HG03457 (cell line): ENCODE measurements at regions not wholly inside any gene's neighbourhood (a gene's known extent, or its start where the extent isn't known, plus 50 kb on each side); places are given as distances from the start of the nearest gene placed in this dataset.

ENCODE experiments used
- ATAC-seq: cut with Tn5 transposase; IDR thresholded peaks from one replicate; pipeline ENCODE4 v1.9.1; 2021; ENCODE audit warnings: moderate number of reproducible peaks; ENCODE audit not compliant: unreplicated experiment

DNA sequence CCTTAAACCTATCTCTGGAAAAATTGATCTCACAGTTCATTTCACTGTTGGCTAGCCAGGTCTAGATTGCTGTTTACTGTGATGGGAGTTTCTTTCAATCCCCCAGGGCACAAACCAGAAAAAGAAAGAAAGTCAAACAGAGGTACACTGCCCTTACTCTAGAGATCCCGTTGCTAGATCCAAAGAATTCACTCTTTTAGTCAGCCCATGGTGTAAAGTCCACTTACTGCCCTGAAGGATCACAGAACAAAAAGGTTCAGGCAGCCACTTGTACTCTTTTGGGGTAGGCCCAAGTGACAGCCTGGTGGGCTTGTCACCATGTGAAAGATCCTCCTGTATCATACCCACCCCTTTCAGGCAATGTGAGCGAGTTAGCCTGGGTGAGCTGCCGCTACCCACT, 162.6 kb upstream of the CCDC179 start:
- no peak for ATAC-seq

DNA sequence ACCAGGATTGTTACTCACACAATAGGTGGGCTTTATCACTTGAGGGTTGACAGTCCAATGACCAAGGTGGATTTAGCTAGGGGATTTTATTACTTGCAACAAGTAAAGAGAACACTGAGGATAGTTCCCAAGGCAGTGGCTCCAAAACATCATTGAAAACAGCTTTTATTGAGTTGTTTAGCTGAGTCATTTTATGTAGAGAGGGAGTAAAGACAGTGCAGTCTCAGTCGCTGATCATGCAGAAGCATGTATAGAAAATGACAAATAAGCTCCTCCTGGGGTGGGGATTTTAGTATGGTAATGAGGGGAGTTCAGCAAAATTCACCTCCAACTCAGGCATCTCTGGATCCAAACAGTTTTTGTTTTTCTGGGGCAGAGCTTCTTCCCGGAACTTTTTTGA, 163.0 kb upstream of the CCDC179 start:
- no peak for ATAC-seq

DNA sequence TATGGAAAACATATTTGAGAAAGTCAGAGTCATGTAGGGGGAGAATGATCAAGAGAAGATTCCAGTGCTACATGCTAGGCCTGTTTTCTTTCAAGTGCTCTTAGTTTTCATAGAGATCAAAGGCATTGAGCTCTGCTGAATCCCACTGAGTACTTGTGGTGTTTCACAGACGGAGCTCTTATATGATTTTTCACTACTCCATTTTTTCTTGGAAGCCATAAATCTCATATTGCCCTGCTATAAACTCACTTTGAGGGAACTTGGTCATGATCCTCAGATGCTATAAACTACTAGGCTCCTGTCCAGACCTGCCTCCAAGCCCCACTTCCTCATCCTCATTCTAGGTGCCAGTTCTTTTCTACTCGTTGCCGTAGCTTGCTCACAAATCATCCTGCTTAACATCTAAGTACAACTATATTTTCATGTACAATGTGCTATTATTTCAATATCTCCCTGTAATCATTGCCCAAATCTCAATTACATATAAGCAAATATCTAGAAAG, 180.8 kb upstream of the CCDC179 start:
- no peak for ATAC-seq

DNA sequence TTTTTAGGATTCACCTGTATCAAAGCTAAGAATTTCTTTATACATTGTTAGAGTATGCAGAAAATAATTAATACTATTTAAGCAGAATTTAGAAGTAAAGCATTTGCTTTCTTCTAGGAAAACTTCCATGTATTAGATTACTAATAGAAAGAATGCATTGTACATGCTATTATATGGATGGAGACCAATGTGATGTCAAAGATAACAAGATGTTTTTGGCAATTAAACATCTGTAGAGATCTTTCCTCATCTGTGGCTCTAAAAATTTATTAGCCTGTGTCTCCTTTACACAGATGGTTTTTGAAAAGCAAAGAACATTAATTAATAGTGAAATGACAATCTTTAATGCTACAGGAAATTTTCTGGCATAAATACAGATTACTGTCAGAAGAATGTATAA, 198.4 kb upstream of the CCDC179 start:
- ATAC-seq = no peak

DNA sequence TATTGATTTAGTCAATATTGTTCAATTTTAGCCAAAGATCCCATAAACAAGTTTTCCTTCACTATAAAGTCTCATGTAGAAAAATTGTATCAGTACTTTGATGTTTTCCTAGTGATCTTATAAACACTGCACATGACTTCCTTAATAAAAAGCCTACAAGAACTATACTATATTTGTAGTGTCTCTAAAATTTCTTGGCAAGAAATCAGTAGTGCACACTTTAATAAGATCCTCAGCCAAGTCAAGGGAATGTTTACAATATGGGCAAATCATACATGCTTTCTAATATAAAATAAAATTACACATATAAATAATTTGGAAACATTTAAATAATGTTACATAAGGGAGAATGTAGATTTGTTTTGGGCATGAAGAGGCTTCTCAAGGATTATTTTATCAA, 203.0 kb upstream of the CCDC179 start:
- ATAC-seq = no peak

DNA sequence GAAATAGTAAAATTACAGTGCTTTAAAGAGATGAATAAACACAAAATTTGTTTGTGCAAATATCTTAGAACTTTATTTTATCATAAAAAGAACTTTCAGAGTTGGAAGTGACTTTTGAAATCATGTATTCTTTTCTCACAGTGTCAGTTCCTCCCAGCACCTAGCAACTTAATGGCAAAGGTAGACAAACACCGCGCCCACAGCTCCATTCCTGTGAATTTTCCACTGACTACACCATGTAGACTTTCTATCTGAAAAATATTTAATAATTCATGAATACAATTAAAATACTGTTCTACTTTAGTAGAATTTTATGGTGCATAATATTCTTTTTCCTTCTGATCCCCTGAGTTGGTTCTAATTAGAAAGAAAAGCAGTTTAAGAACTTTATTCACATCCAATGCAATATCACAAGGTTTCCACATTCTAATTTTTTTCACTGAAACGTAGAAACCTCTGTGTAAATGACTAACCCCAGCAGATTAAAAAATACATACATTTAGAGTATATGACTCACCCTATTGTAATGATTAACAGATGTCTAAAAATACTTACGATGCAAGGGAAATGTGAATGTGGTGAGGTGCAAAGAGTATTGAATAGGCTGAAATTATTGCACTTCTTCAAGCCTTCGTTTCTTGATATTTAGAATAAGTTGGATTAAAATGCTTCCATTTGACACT, 218.2 kb upstream of the CCDC179 start:
- peak; percentile 80 for ATAC-seq

DNA sequence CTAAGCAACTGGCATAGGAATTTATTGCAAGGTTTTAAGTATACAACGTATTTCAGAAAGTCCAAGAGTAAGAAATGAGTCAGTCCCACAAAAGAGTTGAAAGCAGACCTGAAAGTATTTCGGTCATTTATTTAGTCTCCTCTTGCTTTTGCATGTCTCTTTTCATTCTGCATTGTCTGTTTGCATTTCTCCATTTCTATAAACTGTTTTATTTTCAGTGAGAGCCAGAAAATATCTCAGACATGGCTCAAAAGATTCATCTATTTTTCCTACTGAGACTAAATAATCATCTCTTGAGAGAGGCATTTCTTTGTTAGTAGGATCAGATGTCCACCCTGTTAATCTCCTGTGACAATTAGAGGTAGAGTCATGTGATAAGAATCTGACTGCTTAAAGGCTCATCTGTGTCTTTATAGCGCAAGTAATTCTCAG, 219.1 kb upstream of the CCDC179 start:
- peak; percentile 62 for ATAC-seq

DNA sequence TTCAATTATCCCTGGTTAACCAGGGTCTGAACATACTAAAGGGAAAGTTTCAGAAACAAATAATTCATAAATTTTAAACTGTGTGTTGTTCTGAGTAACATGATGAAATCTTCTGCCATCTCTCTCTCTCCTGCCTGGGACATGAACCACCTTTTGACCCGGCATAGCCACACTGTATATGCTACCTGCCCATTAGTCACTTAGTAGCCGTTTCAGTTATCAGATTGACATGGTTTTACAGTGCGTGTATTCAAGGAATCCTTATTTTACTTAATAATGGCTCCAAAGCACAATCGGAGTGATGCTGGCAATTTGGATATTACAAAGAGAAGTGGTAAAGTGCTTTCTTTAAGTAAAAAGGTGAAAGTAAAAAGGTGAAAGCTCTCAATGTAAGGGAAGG, 227.1 kb upstream of the CCDC179 start:
- ATAC-seq = no peak

DNA sequence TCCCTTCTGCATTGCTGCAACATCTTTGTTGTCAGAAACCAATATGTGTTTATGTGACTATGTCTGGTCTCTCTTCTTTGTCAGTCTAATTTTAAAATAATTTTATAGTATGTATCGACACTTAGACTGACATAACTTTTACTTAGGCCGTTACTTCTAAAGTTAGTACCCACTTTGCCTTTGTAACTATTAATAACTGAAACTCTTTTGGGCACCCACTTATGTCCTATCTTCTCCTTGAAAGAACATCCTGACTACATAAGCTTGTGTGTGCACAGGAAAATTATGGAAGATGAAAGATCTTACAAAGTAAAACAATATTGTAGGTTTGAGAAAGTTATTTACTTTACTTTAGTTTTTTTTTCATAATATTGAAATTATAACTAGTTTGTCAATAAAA, 230.4 kb upstream of the CCDC179 start:
- no peak for ATAC-seq

DNA sequence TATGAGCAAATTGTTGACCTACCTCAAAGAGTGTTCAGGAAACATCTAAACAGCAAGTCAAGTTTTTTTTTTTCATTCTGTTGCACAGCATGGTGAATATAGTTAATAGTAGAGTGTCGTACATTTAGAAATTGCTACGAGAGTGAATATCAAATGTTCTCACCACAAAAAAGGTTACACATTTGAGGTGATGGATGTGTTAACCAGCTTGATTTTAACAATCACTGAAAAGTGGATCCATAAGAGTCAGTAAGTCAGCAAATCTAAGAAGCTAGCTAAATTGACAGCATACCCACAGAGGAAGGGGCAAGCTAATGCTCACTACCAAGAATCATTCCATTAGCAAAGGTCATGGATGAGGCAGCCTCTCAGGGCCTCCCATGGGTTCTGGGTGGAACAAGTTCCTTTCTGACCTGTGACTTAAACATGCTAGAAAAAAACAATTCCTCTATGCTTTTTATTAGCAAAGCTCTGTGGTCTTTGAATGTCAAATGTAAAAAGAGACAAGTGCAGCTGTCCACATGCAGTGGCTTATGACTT, 235.4 kb upstream of the CCDC179 start:
- ATAC-seq = no peak

DNA sequence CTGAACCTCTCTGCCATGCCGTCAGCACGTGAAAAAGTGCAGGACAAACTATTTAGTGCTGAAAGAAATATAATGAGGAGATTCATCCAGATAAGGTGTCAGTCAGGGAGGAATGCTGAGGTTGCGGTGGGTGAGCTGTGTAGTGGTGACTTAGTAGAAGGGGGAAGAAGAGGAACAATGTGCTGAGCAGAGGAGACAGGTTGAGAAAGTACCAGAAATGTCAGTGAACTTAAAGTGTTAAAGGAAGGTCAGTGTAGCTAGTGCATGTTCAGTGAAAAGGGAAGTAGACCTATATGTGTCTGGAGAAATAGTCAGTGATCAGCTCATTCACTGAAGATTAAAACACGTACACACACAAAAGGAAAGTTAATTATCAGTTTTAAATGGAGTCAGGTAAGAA, 237.6 kb upstream of the CCDC179 start:
- no peak for ATAC-seq

DNA sequence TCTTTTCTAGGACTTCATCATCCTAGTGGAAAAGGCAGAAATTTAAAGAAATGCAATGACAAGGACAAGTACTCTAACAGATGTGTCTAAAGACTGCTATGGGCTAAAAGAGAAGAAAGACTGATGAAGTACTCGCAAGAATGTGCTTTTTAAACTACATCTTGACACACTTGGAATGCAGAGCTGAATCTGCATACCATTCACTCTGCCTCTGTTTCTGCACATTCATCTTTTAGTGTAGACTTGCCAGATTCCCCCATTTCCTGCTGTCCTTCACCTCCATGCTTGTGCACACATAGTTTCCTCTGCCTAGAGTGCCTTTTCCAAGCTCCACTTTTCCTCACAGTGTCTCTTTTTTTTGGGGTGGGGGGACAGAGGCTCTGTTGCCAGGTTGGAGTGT, 239.0 kb upstream of the CCDC179 start:
- ATAC-seq = no peak

DNA sequence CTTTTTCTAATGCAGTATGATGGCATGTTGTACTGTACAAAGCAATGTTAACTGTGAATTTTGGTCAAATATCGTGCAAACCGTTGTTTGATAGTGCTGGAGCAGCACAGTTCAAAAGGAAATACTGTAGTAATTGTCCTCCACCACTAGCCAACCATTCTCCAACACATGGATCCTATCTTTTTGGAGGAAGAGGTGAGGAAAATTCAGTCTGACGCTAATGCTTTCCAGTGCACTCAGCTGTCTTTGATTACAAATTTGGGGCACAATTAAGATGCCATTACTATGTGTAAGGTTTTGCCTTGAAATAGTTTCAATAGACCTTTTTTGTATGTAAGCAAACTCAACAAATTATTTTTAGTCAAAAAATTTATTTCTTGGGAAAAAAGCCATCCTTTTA, 240.5 kb upstream of the CCDC179 start:
- ATAC-seq = no peak

DNA sequence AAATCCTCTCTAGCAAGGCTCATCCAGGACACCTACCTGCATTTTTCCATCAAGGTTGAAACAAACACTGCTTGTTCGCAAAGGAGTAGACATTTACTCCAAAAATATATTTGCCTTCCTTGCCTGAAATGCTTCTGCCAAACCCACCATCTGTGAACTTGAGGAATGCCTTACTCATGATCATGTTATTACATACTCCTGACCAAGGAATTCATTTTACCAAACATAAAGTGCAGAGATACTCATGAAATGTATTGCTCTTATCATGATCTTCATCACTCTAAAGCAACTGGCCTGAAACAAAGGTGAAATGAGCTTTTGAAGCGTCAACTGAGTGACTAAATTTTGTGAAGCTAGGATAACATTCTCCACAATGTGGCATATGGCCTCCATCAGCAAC, 243.1 kb upstream of the CCDC179 start:
- no peak for ATAC-seq

DNA sequence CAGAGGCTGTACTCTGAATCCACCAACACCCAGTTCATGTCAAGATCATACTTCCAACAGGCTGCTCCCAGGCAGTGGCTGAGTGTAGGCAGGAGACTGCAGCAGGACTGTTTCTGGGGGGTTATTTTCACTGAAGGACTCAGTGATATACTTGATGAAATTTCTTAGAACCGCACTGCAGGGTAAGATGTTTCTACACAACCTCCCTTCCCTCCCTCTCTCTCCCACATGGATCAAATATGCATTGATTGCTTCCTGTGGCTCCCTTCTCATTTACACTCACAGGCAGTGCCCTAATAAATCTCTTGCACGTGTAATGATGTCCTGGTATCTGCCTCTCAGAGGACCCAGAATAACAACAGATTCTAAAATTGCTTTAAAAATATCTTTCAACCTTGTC, 251.3 kb upstream of the CCDC179 start:
- no peak for ATAC-seq

DNA sequence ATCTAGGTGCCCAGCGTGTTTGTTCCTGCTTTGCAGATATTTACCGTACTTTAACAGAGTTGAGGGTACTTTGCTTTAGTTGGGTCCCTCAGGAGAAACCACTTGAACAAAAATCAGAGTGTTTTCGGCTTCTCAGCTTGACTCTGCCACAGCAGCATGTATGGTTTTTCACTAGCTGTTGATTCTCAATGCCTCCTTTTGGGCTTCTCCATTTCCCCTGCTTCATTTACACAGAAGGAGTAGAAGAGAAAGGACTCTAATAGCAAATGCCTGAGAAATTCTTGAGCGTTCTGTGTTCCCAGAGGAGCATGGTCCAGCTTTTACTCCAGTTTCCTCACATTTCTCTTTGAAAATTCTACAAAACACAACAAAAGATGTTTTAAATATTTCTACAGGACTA, 252.1 kb upstream of the CCDC179 start:
- no peak for ATAC-seq

DNA sequence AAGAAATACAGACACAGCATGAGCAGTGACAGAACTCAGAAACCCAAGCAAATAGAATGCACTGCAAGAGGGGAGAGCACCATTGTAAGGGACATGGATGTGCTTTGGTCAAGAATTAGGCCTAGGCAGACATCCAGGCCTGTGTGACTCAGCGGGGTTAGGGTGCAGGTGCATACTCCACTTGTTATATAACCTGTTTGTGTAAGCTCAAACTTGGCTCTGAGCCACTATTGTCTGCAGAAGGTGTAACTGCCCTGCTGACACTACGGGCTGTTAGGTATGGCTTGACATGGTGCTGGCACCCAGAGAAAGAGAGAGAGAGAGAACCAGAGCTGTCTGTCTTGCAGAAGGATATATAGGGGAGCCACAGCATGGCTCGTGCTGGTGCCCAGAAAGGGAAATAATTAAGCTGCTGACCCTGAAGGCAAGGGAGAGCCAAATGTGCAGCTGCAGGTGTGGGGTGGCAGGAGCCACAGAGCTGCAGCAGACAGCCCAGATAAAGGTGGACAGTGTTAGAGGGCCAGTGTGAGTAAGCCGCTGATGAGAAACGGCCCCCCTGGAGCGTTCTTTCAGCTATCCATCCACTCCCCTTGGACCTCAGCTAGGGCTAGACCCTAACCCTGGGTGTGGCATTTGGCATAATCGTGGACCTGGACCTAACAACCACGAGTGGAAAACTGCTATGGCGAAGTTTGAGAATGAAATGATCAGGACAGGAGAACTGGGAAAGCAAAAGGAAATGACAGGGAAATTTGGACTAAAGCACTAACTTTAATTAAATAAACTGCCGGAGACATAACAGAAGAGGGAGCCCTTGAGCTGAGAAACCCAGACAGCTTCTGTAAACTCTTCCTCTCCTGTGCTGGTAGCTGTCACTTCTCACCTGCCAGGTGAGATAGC, 253.0 kb upstream of the CCDC179 start:
- ATAC-seq = no peak

DNA sequence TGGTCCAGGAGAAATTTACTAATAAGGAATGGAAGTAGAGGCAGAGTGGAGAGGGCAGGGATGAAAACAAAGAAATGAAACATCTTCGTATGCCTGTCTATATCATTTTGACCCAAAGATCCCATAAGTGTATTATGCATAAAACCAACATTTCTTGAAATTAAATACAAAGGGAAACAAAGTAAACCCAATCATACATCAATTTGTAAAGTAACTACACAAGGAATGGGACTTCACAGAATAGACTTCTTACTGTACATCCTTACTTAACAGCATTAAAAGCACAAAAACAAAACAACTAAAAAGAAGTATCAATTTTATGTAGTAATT, 253.6 kb upstream of the CCDC179 start:
- ATAC-seq = no peak

DNA sequence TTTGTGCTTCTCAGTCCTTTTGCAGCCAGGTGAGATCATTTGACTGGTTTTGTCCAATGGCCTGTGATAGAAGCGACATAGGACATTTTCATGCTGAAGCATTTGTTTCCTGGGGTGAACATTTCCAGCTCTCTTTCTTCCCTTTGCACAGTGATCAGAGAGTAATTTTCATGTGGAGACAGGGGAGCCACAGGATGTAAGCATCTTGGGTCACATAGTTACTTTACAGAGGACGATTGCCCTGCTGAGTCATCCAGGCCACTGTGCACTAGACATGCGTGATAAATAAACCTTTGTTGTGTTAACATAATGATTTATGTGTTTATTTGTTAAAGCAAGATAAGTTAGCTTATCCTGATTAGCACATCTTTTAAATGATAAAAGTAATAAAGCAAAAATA, 263.5 kb upstream of the CCDC179 start:
- no peak for ATAC-seq

DNA sequence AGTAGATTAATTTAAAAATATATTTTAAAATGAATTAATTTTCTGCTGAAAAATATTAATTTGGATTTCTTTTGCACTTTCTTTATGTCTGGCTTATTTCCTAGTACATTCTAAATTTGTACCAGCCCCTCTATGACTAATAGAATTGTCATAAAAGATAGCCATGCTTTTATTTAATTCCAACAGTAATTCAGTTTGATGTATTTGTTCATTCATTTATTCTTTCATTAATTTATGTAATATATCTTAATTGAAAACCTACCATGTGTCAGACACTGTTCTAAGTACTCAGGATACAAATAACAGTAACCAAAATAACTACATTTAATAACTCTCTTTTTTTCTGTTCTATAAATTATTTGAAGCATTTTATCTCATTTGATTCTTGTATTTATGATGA, 264.0 kb upstream of the CCDC179 start:
- ATAC-seq = no peak

DNA sequence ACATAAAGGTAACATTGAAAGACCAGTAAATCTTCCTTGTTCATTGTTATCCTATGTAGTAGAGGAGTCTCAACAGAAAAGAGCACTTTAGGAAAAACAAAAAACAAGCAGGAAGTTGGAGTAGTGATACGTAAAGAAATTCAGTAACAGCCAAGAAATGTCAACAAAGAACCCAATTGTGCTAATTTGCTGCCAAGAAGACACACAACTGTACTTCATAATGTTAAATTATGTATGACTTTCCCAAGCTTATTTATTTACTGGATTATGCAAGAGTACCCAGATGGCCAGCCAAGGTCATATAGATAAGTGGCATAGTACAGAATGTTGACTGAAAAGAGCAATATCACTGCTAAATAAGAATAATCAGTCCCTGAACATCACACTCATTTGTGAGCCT, 264.7 kb upstream of the CCDC179 start:
- no peak for ATAC-seq

DNA sequence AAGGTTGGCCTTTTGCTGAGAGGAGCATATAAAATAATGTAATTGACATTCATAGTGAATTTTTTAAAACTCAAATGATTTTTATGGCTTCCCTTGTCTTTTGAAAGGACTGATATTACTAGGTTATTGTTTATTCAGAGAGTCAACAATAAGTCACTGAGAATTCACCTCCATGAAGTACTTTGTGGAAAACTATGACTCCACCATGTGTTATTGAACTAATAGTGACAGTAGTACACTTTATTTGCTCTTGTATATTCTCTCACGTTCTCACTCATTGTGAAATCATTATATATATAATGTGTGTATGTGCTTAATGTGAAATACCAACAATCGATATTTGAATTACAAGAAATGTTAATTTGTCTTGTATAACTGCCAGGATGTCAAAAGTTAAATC, 267.4 kb upstream of the CCDC179 start:
- no peak for ATAC-seq
